T-helper 17 cell (primary cell): ENCODE measurements at regions not wholly inside any gene's neighbourhood (a gene's known extent, or its start where the extent isn't known, plus 50 kb on each side); places are given as distances from the start of the nearest gene placed in this dataset.
"Not testable (repeated sequence)": the region's sequence is repeated elsewhere in the genome, so short reads cannot be mapped to it uniquely, and the experiment has no call there.

ENCODE experiments used
- ATAC-seq: fragments of 150-1000 bp; cut with Tn5 transposase; 2 replicates; pipeline ENCODE4 v1.10.0; 2021; ENCODE audit warnings: mild to moderate bottlenecking, moderate library complexity
- DNase-seq, 3 donors: peaks; one replicate each; pipeline versions ENCODE4 v3.0.0 to v3.0.0-alpha.2; 2020 to 2021
- H3K9me3 ChIP-seq: one replicate; pipeline ENCODE4 v1.7.0; 2013; ENCODE audit warnings: low read length, mild to moderate bottlenecking; ENCODE audit not compliant: control insufficient read depth, poor library complexity, severe bottlenecking
- H3K27ac Mint-ChIP-seq: one replicate; pipeline ENCODE4 v1.8.0; 2022; ENCODE audit warnings: mild to moderate bottlenecking, moderate library complexity, mixed read lengths
- H3K27me3 Mint-ChIP-seq: one replicate; pipeline ENCODE4 v1.8.0; 2022; ENCODE audit warnings: mixed read lengths
- H3K36me3 Mint-ChIP-seq: one replicate; pipeline ENCODE4 v1.8.0; 2022; ENCODE audit warnings: low read depth, mixed read lengths
- H3K4me1 Mint-ChIP-seq: one replicate; pipeline ENCODE4 v1.8.0; 2022; ENCODE audit warnings: mild to moderate bottlenecking, mixed read lengths
- H3K4me3 Mint-ChIP-seq: one replicate; pipeline ENCODE4 v1.8.0; 2022; ENCODE audit warnings: mild to moderate bottlenecking, moderate library complexity, mixed read lengths

- no peaks in the 10 kb centered on the region for H3K9me3 ChIP-seq
- no peak for ATAC-seq
- H3K27ac Mint-ChIP-seq: no peak overlapping the region
- no peaks in the 10 kb centered on the region for H3K27me3 Mint-ChIP-seq
- no peak overlapping the region for H3K4me3 Mint-ChIP-seq
- no peaks in the 10 kb centered on the region for H3K4me1 Mint-ChIP-seq
- no peak for DNase-seq
- H3K36me3 Mint-ChIP-seq: no peaks in the 10 kb centered on the region
Measured at GRCh38 chr1:218904416-218904815, 269.3 kb upstream of the LYPLAL1 start.

DNA sequence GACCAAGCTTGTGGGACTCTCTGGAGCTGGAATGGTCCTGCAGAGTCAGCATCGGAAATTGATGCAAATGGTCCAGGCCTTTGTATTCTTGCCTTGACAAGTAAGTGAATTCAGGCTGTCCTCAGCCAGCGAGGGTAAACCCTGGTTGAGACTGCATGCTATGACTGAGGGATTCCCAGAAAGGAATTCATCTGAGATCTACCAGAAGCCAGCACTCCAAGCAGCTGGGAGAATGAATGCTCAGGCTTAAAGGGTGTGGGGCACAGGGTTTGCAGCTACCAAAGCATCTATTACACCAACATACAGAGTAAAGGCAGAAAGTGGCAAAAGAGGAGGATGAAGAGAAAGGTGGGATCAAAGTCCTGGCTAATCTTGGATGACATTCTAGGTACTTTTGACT lies 257.0 kb upstream of the LYPLAL1 start:
- Mint-ChIP-seq H3K4me3 (no peak overlapping the region), H3K4me1 (no peaks in the 10 kb centered on the region), H3K27me3 (no peaks in the 10 kb centered on the region), H3K27ac (no peak overlapping the region), H3K36me3 (no peaks in the 10 kb centered on the region)
- H3K9me3 ChIP-seq: no peaks in the 10 kb centered on the region
- no peak for DNase-seq
- no peak for ATAC-seq

DNA sequence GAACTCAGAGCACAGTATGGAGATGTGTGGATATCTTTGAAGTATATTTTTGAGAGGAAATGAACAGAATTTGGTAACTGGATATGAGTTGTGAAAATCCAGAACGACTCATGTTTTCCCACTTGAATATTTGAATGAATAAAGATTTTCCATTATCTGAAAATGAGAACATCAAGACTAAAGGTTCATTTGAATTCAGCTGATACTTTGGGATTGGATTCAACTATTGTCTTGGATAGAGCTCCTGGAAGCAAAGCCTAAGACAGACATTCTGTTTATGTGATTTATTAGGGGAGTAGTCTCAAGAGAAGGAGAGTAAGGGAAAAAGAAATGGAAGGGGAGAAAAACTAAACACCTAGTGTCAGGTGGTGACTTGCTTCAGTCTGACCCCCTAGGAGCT lies 256.0 kb upstream of the LYPLAL1 start:
- no peaks in the 10 kb centered on the region for H3K27me3 Mint-ChIP-seq
- H3K36me3 Mint-ChIP-seq: no peaks in the 10 kb centered on the region
- no peaks in the 10 kb centered on the region for H3K4me1 Mint-ChIP-seq
- no peaks in the 10 kb centered on the region for H3K9me3 ChIP-seq
- DNase-seq (no peak), ATAC-seq (no peak)
- no peak overlapping the region for H3K4me3 Mint-ChIP-seq
- H3K27ac Mint-ChIP-seq: no peak overlapping the region

DNA sequence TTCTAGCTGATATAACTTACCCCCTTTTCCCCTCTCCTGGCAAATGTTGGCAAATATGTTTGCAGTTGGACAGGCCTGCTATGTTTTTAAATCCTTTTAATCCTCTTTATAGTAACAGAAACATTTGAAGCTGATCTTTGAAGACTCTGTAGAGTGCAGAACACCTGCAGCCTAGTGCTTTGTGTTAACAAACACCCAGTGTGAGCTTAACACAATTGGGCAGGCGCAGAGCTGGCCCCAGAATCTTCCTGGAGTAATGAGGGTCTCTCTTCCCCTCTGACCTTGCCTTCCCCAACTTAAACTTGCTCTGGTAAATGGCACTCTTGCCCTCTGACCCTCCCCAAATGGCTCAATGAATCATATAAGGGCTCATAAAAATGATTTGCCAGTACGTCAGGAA lies 247.9 kb upstream of the LYPLAL1 start:
- Mint-ChIP-seq H3K4me3 (no peak overlapping the region), H3K36me3 (no peaks in the 10 kb centered on the region), H3K27ac (no peak overlapping the region), H3K4me1 (no peaks in the 10 kb centered on the region), H3K27me3 (no peaks in the 10 kb centered on the region)
- no peak for DNase-seq
- no peaks in the 10 kb centered on the region for H3K9me3 ChIP-seq
- ATAC-seq: no peak

DNA sequence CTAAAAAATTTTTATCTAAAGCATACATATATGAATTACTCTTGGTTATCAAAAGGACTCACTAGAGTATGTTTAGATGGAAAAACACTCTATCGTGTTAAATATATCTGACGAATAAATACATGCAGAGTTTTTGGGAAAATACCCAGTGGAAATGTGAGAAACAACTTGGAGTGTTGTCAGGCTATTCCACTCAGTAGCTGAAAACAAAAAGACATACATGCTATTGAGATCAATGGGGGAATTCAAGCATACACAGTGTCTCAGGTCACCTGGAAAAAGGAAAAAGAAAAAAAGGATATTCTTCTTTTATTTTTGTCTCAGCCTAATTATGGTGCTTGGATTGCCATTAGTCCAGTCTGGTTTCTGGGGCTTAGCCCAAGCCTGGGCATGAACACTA lies 247.0 kb upstream of the LYPLAL1 start:
- no peak for ATAC-seq
- H3K27ac Mint-ChIP-seq: no peak overlapping the region
- no peaks in the 10 kb centered on the region for H3K9me3 ChIP-seq
- no peaks in the 10 kb centered on the region for H3K36me3 Mint-ChIP-seq
- no peak overlapping the region for H3K4me3 Mint-ChIP-seq
- no peaks in the 10 kb centered on the region for H3K4me1 Mint-ChIP-seq
- no peak for DNase-seq
- H3K27me3 Mint-ChIP-seq: no peaks in the 10 kb centered on the region

DNA sequence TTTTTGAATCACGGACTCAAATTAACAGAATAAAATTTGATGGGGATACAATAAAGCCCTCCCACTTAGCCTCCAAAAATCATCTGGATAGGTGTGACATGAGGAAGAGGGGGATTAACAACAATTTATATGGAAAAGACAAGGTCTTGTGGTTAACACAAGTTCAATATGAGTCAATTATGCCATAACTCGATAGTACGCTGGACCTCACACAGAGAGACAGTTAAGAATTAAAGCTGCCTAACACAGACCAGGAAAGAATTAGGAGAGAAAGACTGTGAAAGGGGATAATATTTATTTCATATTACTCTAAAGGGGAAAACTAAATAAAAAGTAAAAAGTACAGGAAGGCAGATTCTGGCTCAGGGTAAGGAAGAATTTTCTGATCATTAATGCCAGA lies 243.7 kb upstream of the LYPLAL1 start:
- H3K4me3 Mint-ChIP-seq: no peak overlapping the region
- no peaks in the 10 kb centered on the region for H3K27me3 Mint-ChIP-seq
- H3K4me1 Mint-ChIP-seq: no peaks in the 10 kb centered on the region
- H3K27ac Mint-ChIP-seq: no peak overlapping the region
- no peaks in the 10 kb centered on the region for H3K36me3 Mint-ChIP-seq
- no peak for DNase-seq
- H3K9me3 ChIP-seq: no peaks in the 10 kb centered on the region
- no peak for ATAC-seq

DNA sequence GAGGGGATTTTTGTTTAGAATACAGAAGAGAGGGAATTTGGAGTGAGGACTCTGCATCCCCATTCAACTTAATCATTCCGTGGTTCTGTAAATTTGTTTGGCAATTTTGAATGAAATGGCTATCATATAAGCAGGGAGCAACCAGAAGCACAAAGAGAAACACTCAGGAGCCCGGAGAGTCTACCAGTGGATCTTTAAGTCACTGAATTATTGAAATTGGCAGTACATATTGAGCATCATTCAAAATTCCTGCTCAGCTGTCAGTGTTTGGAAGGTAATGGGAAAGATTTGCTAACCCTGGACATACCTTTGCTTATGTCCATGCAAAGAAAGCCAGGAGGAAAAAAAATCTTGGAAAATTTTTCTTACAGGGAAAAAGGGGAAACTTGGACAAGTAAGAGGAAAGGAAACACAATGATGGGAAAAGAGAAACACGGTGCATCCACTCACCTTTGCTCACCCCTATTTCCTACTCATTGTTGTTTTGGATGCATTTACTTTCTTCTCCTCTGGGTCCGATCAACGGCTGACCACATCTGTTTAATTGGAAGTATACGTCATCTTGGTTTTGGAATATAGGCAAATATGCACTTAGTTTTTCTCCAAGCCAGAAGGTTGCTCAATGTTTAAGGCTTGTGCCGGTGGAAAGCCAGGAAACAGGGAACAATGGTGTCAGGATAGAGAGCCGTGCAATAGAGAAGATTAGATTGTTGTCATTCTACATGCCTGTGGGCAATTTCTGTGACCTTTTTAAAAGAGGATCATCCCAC lies 243.0 kb upstream of the LYPLAL1 start:
- Mint-ChIP-seq H3K4me3 (no peak overlapping the region), H3K27me3 (no peaks in the 10 kb centered on the region), H3K4me1 (no peaks in the 10 kb centered on the region), H3K27ac (no peak overlapping the region), H3K36me3 (no peaks in the 10 kb centered on the region)
- DNase-seq (no peak), ATAC-seq (no peak)
- no peaks in the 10 kb centered on the region for H3K9me3 ChIP-seq

- no peak for DNase-seq
- Mint-ChIP-seq H3K4me1 (no peaks in the 10 kb centered on the region), H3K36me3 (no peaks in the 10 kb centered on the region), H3K4me3 (no peak overlapping the region), H3K27ac (no peak overlapping the region), H3K27me3 (no peaks in the 10 kb centered on the region)
- no peaks in the 10 kb centered on the region for H3K9me3 ChIP-seq
- ATAC-seq: no peak
Measured at GRCh38 chr1:218931324-218931723, 242.4 kb upstream of the LYPLAL1 start.

- Mint-ChIP-seq H3K4me3 (no peak overlapping the region), H3K4me1 (no peaks in the 10 kb centered on the region), H3K27me3 (no peaks in the 10 kb centered on the region), H3K36me3 (no peaks in the 10 kb centered on the region), H3K27ac (no peak overlapping the region)
- DNase-seq: no peak
- no peak for ATAC-seq
- H3K9me3 ChIP-seq: no peaks in the 10 kb centered on the region
Measured at GRCh38 chr1:218933513-218933912, 240.2 kb upstream of the LYPLAL1 start.

DNA sequence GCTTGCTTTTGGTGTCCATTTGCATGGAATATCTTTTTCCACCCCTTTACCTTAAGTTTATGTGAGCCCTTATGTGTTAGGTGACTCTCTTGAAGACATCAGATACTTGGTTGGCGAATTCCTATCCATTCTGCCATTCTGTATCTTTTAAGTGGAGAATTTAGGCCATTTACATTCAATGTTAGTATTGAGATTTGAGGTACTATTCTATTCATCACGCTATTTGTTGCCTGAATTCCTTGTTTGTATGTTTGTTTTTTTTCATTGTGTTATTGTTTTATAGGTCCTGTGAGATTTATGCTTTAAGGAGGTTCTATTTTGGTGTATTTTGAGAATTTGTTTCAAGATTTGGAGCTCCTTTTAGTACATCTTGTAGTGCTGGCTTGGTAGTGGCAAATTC lies 238.3 kb upstream of the LYPLAL1 start:
- not testable (repeated sequence) for DNase-seq, H3K4me1 Mint-ChIP-seq, H3K9me3 ChIP-seq, ATAC-seq, H3K4me3 Mint-ChIP-seq, H3K36me3 Mint-ChIP-seq, H3K27ac Mint-ChIP-seq, H3K27me3 Mint-ChIP-seq

- Mint-ChIP-seq H3K27me3 (no peaks in the 10 kb centered on the region), H3K36me3 (no peaks in the 10 kb centered on the region), H3K4me1 (no peaks in the 10 kb centered on the region), H3K4me3 (no peak overlapping the region), H3K27ac (no peak overlapping the region)
- DNase-seq (no peak), ATAC-seq (no peak)
- H3K9me3 ChIP-seq: no peaks in the 10 kb centered on the region
Measured at GRCh38 chr1:218938259-218938658, 235.4 kb upstream of the LYPLAL1 start.

DNA sequence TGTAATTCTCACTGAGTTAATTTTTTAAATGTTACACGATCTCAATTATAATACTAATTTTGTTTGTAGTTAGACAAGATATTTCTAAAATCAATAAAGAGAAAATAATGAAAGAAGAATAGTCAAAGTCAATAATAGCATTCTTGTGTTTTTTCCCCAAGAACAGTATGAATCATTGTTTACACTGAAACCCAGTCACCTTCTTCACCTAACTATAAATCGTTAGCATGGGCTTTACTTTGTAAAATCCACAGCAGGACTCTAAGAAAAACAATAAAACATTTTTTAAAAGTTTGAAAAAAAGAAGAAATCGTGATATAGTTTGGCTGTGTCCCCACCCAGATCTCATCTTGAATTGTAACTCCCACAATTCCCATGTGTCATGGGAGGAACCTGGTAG lies 234.6 kb upstream of the LYPLAL1 start:
- no peak overlapping the region for H3K4me3 Mint-ChIP-seq
- H3K9me3 ChIP-seq: no peaks in the 10 kb centered on the region
- H3K27ac Mint-ChIP-seq: no peak overlapping the region
- H3K4me1 Mint-ChIP-seq: no peaks in the 10 kb centered on the region
- no peaks in the 10 kb centered on the region for H3K27me3 Mint-ChIP-seq
- ATAC-seq (no peak), DNase-seq (no peak)
- H3K36me3 Mint-ChIP-seq: no peaks in the 10 kb centered on the region

GRCh38 chr1:218942431-218942830 lies 231.2 kb upstream of the LYPLAL1 start:
- Mint-ChIP-seq H3K4me3 (no peak overlapping the region), H3K27me3 (no peaks in the 10 kb centered on the region), H3K36me3 (no peaks in the 10 kb centered on the region), H3K4me1 (no peaks in the 10 kb centered on the region), H3K27ac (no peak overlapping the region)
- ATAC-seq (no peak), DNase-seq (no peak)
- H3K9me3 ChIP-seq: no peaks in the 10 kb centered on the region

DNA sequence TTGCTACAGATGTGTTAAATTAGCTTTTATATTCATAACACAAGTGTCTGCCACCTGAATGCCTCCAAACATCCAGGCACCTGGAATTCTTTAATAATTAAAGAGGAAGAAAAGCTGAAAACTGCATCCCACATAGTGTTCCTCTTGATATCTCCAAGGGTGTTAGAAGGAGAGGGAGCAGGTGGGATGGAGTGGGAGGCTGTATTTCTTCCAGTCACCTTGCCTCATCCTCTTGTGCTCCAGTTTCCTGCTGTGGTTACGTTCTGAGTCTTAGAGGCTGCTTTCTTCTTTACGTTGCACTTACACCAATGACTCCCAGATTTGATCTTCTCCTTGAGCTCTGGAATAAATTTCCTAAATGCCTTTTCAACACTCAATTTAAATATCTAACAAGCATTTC lies 230.3 kb upstream of the LYPLAL1 start:
- Mint-ChIP-seq H3K27ac (no peak overlapping the region), H3K27me3 (no peaks in the 10 kb centered on the region), H3K4me1 (no peaks in the 10 kb centered on the region), H3K4me3 (no peak overlapping the region), H3K36me3 (no peaks in the 10 kb centered on the region)
- ATAC-seq (no peak), DNase-seq (no peak)
- H3K9me3 ChIP-seq: no peaks in the 10 kb centered on the region
